Neuron (in vitro differentiated cells): ENCODE measurements at regions not wholly inside any gene's neighbourhood (a gene's known extent, or its start where the extent isn't known, plus 50 kb on each side); places are given as distances from the start of the nearest gene placed in this dataset.
"Not testable (repeated sequence)": the region's sequence is repeated elsewhere in the genome, so short reads cannot be mapped to it uniquely, and the experiment has no call there.

Experiments
- H2AFZ ChIP-seq: one replicate; pipeline ENCODE4 v1.6.1; 2013; ENCODE audit warnings: low read depth, mild to moderate bottlenecking, inconsistent platforms, low read length, moderate library complexity
- H3K27me3 ChIP-seq: one replicate; pipeline ENCODE4 v1.6.1; 2013; ENCODE audit warnings: low read length; ENCODE audit not compliant: insufficient read depth
- H3K36me3 ChIP-seq: one replicate; pipeline ENCODE4 v1.6.1; 2013; ENCODE audit warnings: low read length; ENCODE audit not compliant: insufficient read depth
- H3K4me1 ChIP-seq: one replicate; pipeline ENCODE4 v1.6.1; 2013; ENCODE audit warnings: low read length; ENCODE audit not compliant: insufficient read depth
- H3K4me3 ChIP-seq: 2 replicates; pipeline ENCODE4 v1.5.1; 2013; ENCODE audit warnings: mild to moderate bottlenecking, low read length, moderate library complexity
- H3K9me3 ChIP-seq: one replicate; pipeline ENCODE4 v1.6.1; 2013; ENCODE audit warnings: low read length

DNA sequence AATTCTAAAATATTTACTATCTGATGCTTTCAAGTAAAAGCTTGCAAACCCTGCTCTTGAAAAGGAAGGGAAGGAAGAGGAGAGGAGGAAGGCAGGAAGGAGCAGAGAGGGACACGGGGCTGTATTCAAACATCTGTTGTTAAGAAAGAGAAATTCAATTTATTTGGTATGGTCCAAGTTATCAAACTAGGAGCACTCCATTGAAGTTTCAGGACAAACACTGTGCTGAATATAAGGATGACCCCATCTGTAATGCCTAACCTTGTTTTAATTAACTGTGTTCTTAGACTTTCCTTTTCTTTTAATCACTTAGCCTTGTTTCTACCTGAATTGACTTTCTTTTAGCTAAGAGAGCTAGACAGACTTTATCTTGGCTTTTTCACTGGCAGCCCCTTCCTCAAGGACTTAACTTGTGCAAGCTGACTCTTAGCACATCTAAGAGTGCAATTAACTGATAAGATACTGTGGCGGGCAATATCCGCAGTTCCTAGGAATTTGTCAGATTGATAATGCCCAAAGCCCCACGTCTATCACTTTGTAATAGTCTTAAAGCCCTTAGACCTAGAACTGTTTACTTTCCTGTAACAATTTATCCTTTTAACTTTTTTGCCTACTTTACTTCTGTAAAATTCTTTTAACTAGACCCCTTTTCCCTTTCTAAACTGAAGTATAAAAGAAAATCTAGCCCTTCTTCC lies 123.2 kb upstream of the KRTAP5-11 start:
- H3K36me3 ChIP-seq, H3K4me3 ChIP-seq, H2AFZ ChIP-seq, H3K4me1 ChIP-seq, H3K27me3 ChIP-seq, H3K9me3 ChIP-seq: not testable (repeated sequence)

DNA sequence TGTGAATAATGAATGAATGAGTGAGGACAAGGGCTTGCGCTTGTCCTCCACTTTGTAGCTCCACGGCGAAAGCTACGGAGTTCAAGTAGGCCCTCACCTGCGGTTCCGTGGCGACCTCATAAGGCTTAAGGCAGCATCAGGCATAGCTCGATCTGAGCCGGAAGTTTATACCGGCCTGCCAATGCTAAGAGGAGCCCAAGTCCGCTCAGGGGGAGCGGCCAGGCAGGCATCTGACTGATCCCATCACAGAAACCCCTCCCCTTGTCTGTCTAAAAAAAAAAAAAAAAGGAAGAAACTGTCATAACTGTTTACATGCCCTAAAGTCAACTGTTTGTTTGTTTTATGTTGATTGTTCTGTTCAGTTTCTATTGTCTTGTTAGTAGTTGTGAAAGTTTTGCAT lies 124.4 kb upstream of the KRTAP5-11 start:
- not testable (repeated sequence) for H3K4me1 ChIP-seq, H3K36me3 ChIP-seq, H3K27me3 ChIP-seq, H2AFZ ChIP-seq, H3K4me3 ChIP-seq, H3K9me3 ChIP-seq

DNA sequence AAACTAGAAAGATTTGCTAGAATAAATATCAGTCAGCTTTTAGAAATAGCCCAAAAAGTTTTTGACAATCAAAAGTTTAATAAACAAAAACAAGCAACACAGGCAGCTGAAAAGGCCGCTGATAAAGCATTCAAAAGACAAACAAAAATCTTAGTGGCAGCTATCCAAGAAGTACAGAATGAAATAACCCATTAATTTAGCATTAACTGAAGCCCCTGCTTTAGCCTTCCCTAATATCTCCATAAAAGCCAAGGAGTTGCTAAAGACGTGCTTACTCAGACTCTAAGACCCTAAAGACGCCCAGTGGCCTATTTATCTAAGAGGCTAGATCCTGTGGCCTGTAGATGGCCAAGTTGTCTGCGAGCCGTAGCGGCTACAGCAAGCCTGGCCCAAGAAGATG lies 123.5 kb upstream of the DEFB108B start:
- not testable (repeated sequence) for H3K9me3 ChIP-seq, H3K4me3 ChIP-seq, H3K27me3 ChIP-seq, H2AFZ ChIP-seq, H3K4me1 ChIP-seq, H3K36me3 ChIP-seq

DNA sequence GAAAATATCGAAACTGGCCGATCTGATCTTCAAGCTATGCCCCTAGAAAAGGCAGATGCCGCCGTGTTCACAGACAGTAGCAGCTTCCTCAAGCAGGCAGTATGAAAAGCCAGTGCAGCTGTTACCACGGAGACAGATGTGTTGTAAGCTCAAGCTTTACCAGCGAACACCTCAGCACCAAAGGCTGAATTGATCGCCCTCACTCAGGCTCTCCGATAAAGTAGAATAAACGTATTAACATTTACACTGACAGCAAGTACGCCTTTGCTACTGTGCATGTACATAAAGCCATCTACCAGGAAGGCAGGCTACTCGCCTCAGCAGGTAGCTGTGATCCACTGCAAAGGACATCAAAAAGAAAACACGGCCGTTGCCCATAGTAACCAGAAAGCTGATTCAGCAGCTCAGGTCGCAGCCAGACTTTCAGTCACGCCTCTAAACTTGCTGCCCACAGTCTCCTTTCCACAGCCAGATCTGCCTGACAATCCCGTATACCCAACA lies 122.8 kb upstream of the DEFB108B start:
- H3K4me3 ChIP-seq, H3K9me3 ChIP-seq, H3K27me3 ChIP-seq, H3K4me1 ChIP-seq, H3K36me3 ChIP-seq, H2AFZ ChIP-seq: not testable (repeated sequence)

DNA sequence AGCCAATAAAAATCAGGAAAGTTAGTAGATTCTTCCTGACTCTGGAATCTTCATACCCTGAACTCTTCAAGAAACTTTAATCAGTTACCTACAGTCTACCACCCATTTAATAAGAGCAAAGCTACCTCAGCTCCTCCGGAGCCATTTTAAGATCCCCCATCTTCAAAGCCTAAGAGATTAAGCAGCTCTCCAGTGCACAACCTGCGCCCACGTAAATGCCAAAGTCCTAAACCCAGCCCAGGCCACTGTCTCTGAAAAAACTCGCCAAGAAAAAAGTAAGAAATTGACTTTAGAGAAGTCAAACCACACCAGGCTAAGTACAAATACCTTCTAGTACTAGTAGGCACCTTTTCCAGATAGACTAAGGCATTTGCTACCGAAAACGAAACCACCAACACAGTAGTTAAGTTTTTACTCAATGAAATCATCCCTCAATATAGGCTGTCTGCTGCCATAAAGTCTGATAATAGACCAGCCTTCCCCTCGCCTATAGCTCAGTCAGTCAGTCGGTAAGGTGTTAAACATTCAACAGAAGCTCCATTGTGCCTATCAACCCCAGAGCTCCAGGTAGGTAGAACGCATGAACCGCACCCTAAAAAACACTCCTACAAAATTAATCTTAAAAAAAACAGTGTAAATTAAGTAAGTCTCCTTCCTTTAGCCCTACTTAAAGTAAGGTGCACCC lies 122.2 kb upstream of the DEFB108B start:
- H3K36me3 ChIP-seq, H3K4me3 ChIP-seq, H2AFZ ChIP-seq, H3K27me3 ChIP-seq, H3K9me3 ChIP-seq, H3K4me1 ChIP-seq: not testable (repeated sequence)

DNA sequence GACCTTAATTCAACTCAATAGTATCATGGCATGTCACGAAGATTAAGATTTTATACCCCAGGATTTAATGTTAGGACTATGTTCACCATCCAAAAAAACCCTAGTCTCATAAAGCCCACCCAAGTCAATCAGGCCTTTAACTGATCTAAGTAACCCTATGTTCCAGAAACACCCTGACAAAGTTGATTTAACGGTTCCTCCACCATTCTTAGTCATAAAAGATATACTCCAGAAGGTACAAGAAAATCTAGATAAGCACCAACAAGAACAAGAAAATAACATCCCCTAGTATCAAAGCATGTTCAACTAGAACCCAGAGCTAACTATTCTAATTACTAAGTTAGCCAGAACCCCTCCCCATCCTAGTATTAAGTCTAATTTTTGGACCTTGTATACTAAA lies 120.7 kb upstream of the DEFB108B start:
- H3K27me3 ChIP-seq, H3K4me3 ChIP-seq, H3K4me1 ChIP-seq, H3K36me3 ChIP-seq, H2AFZ ChIP-seq, H3K9me3 ChIP-seq: not testable (repeated sequence)

DNA sequence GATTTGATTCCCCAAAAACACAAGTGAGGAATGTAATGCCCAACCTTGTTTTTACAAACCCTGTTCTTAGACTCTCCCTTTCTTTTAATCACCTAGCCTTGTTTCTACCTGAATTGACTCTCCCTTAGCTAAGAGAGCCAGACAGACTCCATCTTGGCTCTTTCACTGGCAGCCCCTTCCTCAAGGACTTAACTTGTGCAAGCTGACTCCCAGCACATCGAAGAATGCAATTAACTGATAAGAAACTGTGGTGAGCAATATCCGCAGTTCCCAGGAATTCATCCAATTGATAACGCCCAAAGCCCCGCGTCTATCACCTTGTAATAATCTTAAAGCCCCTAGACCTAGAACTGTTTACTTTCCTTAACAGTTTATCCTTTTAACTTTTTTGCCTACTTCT lies 120.2 kb upstream of the DEFB108B start:
- H3K4me3 ChIP-seq, H3K4me1 ChIP-seq, H2AFZ ChIP-seq, H3K36me3 ChIP-seq, H3K27me3 ChIP-seq, H3K9me3 ChIP-seq: not testable (repeated sequence)

DNA sequence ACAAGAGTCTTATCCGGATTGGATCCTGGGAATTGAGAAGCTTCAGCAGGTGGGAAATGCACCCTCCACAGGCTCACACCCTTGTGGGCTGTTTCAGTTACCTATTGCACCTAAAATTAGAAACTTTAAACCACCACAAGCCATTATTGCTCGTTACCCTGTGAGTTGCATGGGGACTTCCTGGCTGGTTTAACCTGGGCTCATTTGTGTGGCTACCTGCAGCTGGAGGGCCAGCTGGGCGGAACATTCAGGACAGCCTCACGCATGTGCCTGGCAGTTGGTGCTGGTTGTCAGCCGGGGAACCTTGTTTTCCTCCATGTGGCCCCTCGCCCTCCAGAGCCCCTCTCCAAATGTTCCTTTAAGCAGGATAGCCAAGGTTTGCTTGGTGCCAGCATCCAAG lies 118.5 kb upstream of the DEFB108B start:
- H2AFZ ChIP-seq, H3K36me3 ChIP-seq, H3K4me1 ChIP-seq, H3K27me3 ChIP-seq, H3K4me3 ChIP-seq, H3K9me3 ChIP-seq: not testable (repeated sequence)

DNA sequence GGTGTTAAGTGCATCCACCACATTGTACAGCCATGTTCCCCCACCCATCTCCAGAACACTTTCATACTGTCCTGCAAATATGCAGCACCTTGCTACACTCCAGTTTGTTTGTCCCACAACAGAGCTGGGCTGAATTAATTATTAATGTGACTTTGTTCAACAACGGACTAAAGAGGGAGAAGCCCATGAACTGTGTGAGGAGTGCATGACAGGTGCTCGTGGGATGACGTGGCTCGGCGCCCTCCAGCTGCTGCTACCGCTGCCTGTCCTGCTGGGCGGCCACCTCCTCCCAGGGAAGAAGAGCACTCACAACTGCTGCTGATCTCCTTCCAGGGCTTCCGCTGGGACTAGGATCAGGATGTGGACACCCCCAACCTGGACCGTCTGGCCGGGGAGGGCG lies 111.2 kb upstream of the DEFB108B start:
- H3K27me3 ChIP-seq, result not testable (repeated sequence)

DNA sequence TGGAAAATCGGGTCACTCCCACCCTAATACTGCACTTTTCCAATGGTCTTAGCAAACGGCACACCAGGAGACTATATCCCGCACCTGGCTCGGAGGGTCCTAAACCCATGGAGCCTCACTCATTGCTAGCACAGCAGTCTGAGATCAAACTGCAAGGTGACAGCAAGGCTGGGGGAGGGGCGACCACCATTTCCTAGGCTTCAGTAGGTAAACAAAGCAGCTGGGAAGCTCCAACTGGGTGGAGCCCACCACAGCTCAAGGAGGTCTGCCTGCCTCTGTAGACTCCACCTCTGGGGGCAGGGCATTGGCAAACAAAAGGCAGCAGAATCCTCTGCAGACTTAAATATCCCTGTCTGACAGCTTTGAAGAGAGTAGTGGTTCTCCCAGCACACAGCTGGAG lies 109.0 kb upstream of the DEFB108B start:
- not testable (repeated sequence) for H3K27me3 ChIP-seq, H3K4me1 ChIP-seq, H3K4me3 ChIP-seq, H3K9me3 ChIP-seq, H3K36me3 ChIP-seq, H2AFZ ChIP-seq

More for the DNA sequence above, 111.2 kb upstream of the DEFB108B start:
- H3K9me3 ChIP-seq, H3K4me1 ChIP-seq, H3K36me3 ChIP-seq, H3K4me3 ChIP-seq, H2AFZ ChIP-seq: not testable (repeated sequence)

DNA sequence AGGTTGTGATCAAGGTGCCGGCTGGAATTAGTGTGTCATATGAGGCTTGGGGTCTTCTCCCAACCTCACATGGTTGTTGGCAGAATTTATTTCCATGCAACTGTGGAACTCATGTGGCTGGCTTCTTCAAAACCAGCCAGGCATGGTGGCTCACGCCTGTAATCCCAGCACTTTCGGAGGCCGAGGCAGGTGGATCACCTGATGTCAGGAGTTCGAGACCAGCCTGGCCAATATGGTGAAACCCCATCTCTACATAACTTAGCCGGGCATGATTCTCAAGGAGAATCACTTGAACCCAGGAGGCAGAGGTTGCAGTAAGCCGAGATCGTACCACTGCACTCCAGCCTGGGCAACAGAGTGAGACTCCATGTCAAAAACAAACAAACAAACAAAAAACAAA lies 102.3 kb upstream of the DEFB108B start:
- H2AFZ ChIP-seq, H3K9me3 ChIP-seq, H3K4me3 ChIP-seq: not testable (repeated sequence)

DNA sequence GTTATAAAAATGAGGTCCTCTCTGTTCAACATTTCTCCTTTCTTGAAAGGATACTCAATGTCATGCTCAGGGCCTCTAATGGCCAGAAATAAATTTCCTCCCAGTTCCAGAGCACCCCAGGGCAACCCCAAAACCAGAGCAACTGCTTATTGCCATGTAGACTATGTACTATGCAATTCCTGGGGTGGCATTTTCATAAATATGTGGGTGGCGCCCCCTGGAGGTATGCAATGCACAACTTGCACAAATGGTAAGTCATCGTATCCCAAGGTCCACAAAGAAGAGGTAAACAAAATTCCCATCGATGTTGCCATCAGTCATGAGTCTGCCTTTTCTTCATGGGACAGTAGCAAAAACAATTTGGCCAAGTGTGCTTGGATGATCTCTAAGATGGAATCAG lies 98.6 kb upstream of the DEFB108B start:
- not testable (repeated sequence) for H2AFZ ChIP-seq, H3K4me3 ChIP-seq, H3K4me1 ChIP-seq, H3K9me3 ChIP-seq, H3K27me3 ChIP-seq, H3K36me3 ChIP-seq

More for the DNA sequence above, 102.3 kb upstream of the DEFB108B start:
- not testable (repeated sequence) for H3K36me3 ChIP-seq, H3K27me3 ChIP-seq, H3K4me1 ChIP-seq

DNA sequence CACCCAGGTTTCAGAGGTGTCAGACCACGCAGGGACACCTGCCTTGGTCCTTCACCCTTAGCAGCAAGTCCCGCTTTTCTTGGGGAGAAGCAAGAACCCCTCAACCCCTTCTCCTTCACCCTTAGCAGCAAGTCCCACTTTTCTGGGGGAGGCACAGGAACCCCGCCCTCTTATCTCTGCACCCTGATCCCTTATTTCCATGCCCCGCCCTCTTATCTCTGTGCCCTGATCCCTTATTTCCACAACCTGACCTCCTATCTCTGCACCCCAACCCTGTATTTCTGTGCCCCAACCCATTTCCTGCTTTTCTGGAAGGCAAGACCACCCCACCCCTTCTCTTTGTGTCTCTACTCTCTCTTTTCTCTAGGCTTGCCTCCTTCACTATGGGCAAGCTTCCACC lies 94.7 kb upstream of the DEFB108B start:
- not testable (repeated sequence) for H3K4me1 ChIP-seq, H3K36me3 ChIP-seq, H3K27me3 ChIP-seq, H3K9me3 ChIP-seq, H2AFZ ChIP-seq, H3K4me3 ChIP-seq

DNA sequence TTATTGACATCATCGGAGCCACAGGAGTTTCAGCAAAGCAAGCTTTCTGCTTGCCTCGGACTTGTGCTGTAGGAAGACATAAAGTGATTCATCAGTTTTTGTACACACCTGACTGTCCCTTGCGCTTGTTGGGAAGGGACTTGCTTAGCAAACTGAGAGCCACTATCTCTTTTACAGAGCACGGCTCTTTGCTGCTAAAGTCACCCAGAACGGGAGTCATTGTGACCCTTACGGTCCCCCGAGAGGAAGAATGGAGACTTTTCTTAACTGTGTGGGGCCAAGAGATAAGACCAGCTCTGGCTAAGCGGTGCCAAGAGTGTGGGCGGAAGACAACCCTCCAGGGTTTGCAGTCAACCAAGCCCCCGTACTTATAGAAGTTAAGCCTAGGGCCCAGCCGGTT lies 89.6 kb upstream of the DEFB108B start:
- H2AFZ ChIP-seq, H3K36me3 ChIP-seq, H3K4me3 ChIP-seq, H3K4me1 ChIP-seq, H3K27me3 ChIP-seq, H3K9me3 ChIP-seq: not testable (repeated sequence)
